Right cardiac atrium (tissue), 5 donors: ENCODE measurements at regions not wholly inside any gene's neighbourhood (a gene's known extent, or its start where the extent isn't known, plus 50 kb on each side); places are given as distances from the start of the nearest gene placed in this dataset.

ENCODE experiments used
- ATAC-seq, 2 donors: fragments of 200-7000 bp; cut with Tn5 transposase; one replicate each; pipeline versions ENCODE4 v1.8.0 to v1.9.1; 2020; ENCODE audit warnings: moderate library complexity in 2 of 2, mild to moderate bottlenecking in 1 of 2
- DNase-seq, 3 donors: peaks; one replicate each; pipeline ENCODE4 v3.0.0-alpha.2; 2020
- H3K27ac ChIP-seq: one replicate; pipeline ENCODE4 v1.5.1; 2013; ENCODE audit warnings: mild to moderate bottlenecking, low read length, control low read depth, moderate library complexity
- H3K27me3 ChIP-seq: one replicate; pipeline ENCODE4 v1.6.1; 2013; ENCODE audit not compliant: control insufficient read depth, insufficient read depth
- H3K4me1 ChIP-seq: one replicate; pipeline ENCODE4 v1.6.1; 2013; ENCODE audit warnings: low read length; ENCODE audit not compliant: control insufficient read depth, insufficient read depth
- H3K4me3 ChIP-seq: one replicate; pipeline ENCODE4 v1.5.1; 2013; ENCODE audit warnings: low read length, control low read depth
- H3K9me3 ChIP-seq: one replicate; pipeline ENCODE4 v1.6.1; 2013; ENCODE audit warnings: low read length; ENCODE audit not compliant: control insufficient read depth
- WGBS: extraction: QIAGEN DNeasy Blood & Tissue Kit; methylation state at CpG from one replicate; pipeline ENCODE4 v1.1.7; 2013; 5-methylcytosine and 5-hydroxymethylcytosine counted together
- intact Hi-C, 4 donors: fragments of 100-400 bp; cut with DNase I; formaldehyde crosslinking; loops; one replicate each; pipeline versions ENCODE4 v1.11.0 to v1.14.0; 2022 to 2023
- donor health status: healthy with polysubstance abuse.
- donor health status: DM: no; HTN: yes; CAD: no.
- donor health status: DM: no; HTN: no; CAD: no.
- donor health status: DM: no; HTN: yes; CAD: no; lungs with severe emphysema.
- donor health status: DM: yes; HTN: yes; CAD: no.

- no peaks in the 10 kb centered on the region for H3K27me3 ChIP-seq
- no peaks in the 10 kb centered on the region for H3K4me1 ChIP-seq
- H3K9me3 ChIP-seq: no peaks in the 10 kb centered on the region
- no peak for ATAC-seq
- no peak for DNase-seq
- no peak overlapping the region for H3K4me3 ChIP-seq
- intact Hi-C loops: no loop called here
- WGBS: 81% methylated on average over 8 of the region's 8 CpGs
- H3K27ac ChIP-seq: no peak overlapping the region
Measured at GRCh38 chr2:235264512-235264911, 229.3 kb upstream of the AGAP1 start.

GRCh38 chr2:235265348-235265965 is 228.4 kb upstream of the AGAP1 start:
- Histone ChIP-seq H3K4me3 (no peak overlapping the region), H3K4me1 (no peaks in the 10 kb centered on the region), H3K27me3 (no peaks in the 10 kb centered on the region), H3K27ac (no peak overlapping the region), H3K9me3 (no peaks in the 10 kb centered on the region)
- intact Hi-C loops: no loop called here
- DNase-seq (peak in 1 of 3 donors; percentile 58), ATAC-seq (no peak)
- WGBS: 68% methylated on average over 9 of the region's 9 CpGs

- no peaks in the 10 kb centered on the region for H3K9me3 ChIP-seq
- H3K4me1 ChIP-seq: no peaks in the 10 kb centered on the region
- 62% methylated on average over 3 of the region's 3 CpGs for WGBS
- intact Hi-C loops: no loop called here
- no peak overlapping the region for H3K27ac ChIP-seq
- ATAC-seq (no peak), DNase-seq (no peak)
- H3K27me3 ChIP-seq: no peaks in the 10 kb centered on the region
- no peak overlapping the region for H3K4me3 ChIP-seq
Measured at GRCh38 chr2:235267251-235267650, 226.6 kb upstream of the AGAP1 start.

- Histone ChIP-seq H3K27me3 (no peaks in the 10 kb centered on the region), H3K27ac (no peak overlapping the region), H3K9me3 (no peaks in the 10 kb centered on the region), H3K4me1 (no peaks in the 10 kb centered on the region), H3K4me3 (no peak overlapping the region)
- ATAC-seq (no peak), DNase-seq (no peak)
- WGBS: 54% methylated on average over 7 of the region's 7 CpGs
- intact Hi-C loops: no loop called here
Measured at GRCh38 chr2:235268535-235268934, 225.3 kb upstream of the AGAP1 start.

GRCh38 chr2:235270291-235270690 is 223.6 kb upstream of the AGAP1 start:
- intact Hi-C loops: no loop called here
- H3K27ac ChIP-seq: no peak overlapping the region
- H3K9me3 ChIP-seq: no peaks in the 10 kb centered on the region
- ATAC-seq: no peak
- 82% methylated on average over 4 of the region's 4 CpGs for WGBS
- H3K27me3 ChIP-seq: no peaks in the 10 kb centered on the region
- no peak overlapping the region for H3K4me3 ChIP-seq
- H3K4me1 ChIP-seq: no peaks in the 10 kb centered on the region
- no peak for DNase-seq

GRCh38 chr2:235270956-235271355 is 222.9 kb upstream of the AGAP1 start:
- intact Hi-C loops: no loop called here
- WGBS: 79% methylated on average over 4 of the region's 4 CpGs
- Histone ChIP-seq H3K4me3 (no peak overlapping the region), H3K27ac (no peak overlapping the region), H3K4me1 (no peaks in the 10 kb centered on the region), H3K27me3 (no peaks in the 10 kb centered on the region), H3K9me3 (no peaks in the 10 kb centered on the region)
- ATAC-seq (no peak), DNase-seq (no peak)

- Histone ChIP-seq H3K4me3 (no peak overlapping the region), H3K9me3 (no peaks in the 10 kb centered on the region), H3K4me1 (no peaks in the 10 kb centered on the region), H3K27ac (no peak overlapping the region), H3K27me3 (no peaks in the 10 kb centered on the region)
- 84% methylated on average over 2 of the region's 2 CpGs for WGBS
- DNase-seq (no peak), ATAC-seq (no peak)
- intact Hi-C loops: no loop called here
Measured at GRCh38 chr2:235271936-235272335, 221.9 kb upstream of the AGAP1 start.

GRCh38 chr2:235274023-235274422 is 219.8 kb upstream of the AGAP1 start:
- intact Hi-C loops: no loop called here
- Histone ChIP-seq H3K4me1 (no peaks in the 10 kb centered on the region), H3K4me3 (no peak overlapping the region), H3K27me3 (no peaks in the 10 kb centered on the region), H3K27ac (no peak overlapping the region), H3K9me3 (no peaks in the 10 kb centered on the region)
- ATAC-seq (no peak), DNase-seq (no peak)
- 48% methylated on average over 2 of the region's 2 CpGs for WGBS

GRCh38 chr2:235277485-235277884 is 216.4 kb upstream of the AGAP1 start:
- Histone ChIP-seq H3K4me3 (no peak overlapping the region), H3K4me1 (no peaks in the 10 kb centered on the region), H3K27ac (no peak overlapping the region), H3K27me3 (no peaks in the 10 kb centered on the region), H3K9me3 (no peaks in the 10 kb centered on the region)
- intact Hi-C loops: no loop called here
- 97% methylated on average over 3 of the region's 3 CpGs for WGBS
- DNase-seq (no peak), ATAC-seq (no peak)

- DNase-seq (no peak), ATAC-seq (no peak)
- WGBS: 86% methylated on average over 6 of the region's 6 CpGs
- no peaks in the 10 kb centered on the region for H3K4me1 ChIP-seq
- H3K27ac ChIP-seq: no peak overlapping the region
- H3K9me3 ChIP-seq: no peaks in the 10 kb centered on the region
- H3K4me3 ChIP-seq: no peak overlapping the region
- no peaks in the 10 kb centered on the region for H3K27me3 ChIP-seq
- intact Hi-C loops: no loop called here
Measured at GRCh38 chr2:235278771-235279355, 215.0 kb upstream of the AGAP1 start.

- no peaks in the 10 kb centered on the region for H3K9me3 ChIP-seq
- no peak for ATAC-seq
- no peak overlapping the region for H3K27ac ChIP-seq
- DNase-seq: no peak
- H3K4me1 ChIP-seq: no peaks in the 10 kb centered on the region
- intact Hi-C loops: no loop called here
- H3K27me3 ChIP-seq: no peaks in the 10 kb centered on the region
- no peak overlapping the region for H3K4me3 ChIP-seq
- 75% methylated on average over 1 of the region's 1 CpG for WGBS
Measured at GRCh38 chr2:235279965-235280364, 213.9 kb upstream of the AGAP1 start.

- 65% methylated on average over 2 of the region's 2 CpGs for whole genome bisulfite sequencing
- ATAC-seq (no peak), DNase-seq (no peak)
- no peaks in the 10 kb centered on the region for H3K27me3 ChIP-seq
- H3K4me1 ChIP-seq: no peaks in the 10 kb centered on the region
- H3K9me3 ChIP-seq: no peaks in the 10 kb centered on the region
- H3K4me3 ChIP-seq: no peak overlapping the region
- H3K27ac ChIP-seq: no peak overlapping the region
- intact Hi-C loops: no loop called here
Measured at GRCh38 chr2:235283246-235283645, 210.6 kb upstream of the AGAP1 start.
